ENCODE measurements at regions not wholly inside any gene's neighbourhood (a gene's known extent, or its start where the extent isn't known, plus 50 kb on each side); places are given as distances from the start of the nearest gene placed in this dataset.
"Not testable (repeated sequence)": the region's sequence is repeated elsewhere in the genome, so short reads cannot be mapped to it uniquely, and the experiment has no call there.

DNA sequence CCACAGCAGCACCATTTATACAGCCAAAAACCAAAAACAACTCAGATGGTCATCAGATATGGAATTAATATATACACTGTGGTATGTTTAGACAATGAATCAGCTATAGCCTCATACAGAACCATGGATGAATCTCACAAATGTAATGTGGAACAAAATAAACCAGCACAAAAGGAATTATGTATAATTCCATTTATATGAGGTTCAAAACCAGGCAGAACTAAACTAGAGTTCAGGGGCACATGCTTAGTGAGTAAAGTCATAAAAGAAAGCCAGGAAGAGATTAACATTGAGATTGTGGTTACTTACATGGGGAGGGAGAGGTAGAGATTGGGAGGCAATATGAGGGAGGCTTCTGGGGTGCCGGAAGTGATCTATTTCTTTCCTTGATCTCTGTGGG lies 231.1 kb downstream of the COPRS start:
- WGBS, 2 donors: 86 to 93% methylated on average over 1 of the region's 1 CpG
- TF ChIP-seq EP300 (IDR thresholded peaks at IDR 0.05): no peak
- TF ChIP-seq POLR2A (IDR thresholded peaks at IDR 0.05): no peak
- TF ChIP-seq, protein P1, sequence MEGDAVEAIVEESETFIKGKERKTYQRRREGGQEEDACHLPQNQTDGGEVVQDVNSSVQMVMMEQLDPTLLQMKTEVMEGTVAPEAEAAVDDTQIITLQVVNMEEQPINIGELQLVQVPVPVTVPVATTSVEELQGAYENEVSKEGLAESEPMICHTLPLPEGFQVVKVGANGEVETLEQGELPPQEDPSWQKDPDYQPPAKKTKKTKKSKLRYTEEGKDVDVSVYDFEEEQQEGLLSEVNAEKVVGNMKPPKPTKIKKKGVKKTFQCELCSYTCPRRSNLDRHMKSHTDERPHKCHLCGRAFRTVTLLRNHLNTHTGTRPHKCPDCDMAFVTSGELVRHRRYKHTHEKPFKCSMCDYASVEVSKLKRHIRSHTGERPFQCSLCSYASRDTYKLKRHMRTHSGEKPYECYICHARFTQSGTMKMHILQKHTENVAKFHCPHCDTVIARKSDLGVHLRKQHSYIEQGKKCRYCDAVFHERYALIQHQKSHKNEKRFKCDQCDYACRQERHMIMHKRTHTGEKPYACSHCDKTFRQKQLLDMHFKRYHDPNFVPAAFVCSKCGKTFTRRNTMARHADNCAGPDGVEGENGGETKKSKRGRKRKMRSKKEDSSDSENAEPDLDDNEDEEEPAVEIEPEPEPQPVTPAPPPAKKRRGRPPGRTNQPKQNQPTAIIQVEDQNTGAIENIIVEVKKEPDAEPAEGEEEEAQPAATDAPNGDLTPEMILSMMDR (IDR thresholded peaks at IDR 0.05): no peak
- Histone ChIP-seq H3K4me3 (no peak overlapping the region), H3K27me3 (no peaks in the 10 kb centered on the region), H3K9me3 (peaks cover 0 to 34% (median 4%) of the 10 kb centered on the region in 4 donors), H3K36me3 (no peaks in the 10 kb centered on the region), H3K27ac (no peak overlapping the region), H3K4me1 (no peaks in the 10 kb centered on the region)
- DNase-seq (ENCODE audit: low spot score in 2 of 2): no peak

DNA sequence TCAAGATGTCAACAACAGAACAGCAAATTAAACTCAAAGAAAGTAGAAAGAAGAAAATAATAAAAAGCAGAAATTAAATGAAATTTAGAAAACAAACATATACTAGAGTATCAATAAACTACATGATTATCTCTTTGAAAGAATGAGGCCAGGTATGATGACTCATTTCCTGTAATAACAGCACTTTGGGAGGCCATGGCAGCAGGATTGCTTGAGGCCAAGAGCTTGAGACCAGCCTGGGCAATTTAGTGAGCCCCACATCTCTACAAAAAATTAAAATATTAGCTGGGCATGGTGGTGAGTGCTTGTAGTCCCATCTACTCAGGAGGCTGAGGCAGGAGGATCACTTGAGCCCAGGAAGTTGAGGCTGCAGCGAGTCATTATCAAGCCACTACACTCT lies 232.5 kb downstream of the RAB11FIP4 start:
- no peak for DNase-seq (ENCODE audit: low spot score in 2 of 2)
- no peaks in the 10 kb centered on the region for H3K36me3 ChIP-seq
- no peak overlapping the region for H3K4me3 ChIP-seq
- H3K27me3 ChIP-seq: no peaks in the 10 kb centered on the region
- 83 to 87% methylated on average over 1 of the region's 1 CpG for whole genome bisulfite sequencing, 2 donors
- H3K27ac ChIP-seq: no peak overlapping the region
- TF ChIP-seq EP300 (IDR thresholded peaks at IDR 0.05) (no peak), POLR2A (IDR thresholded peaks at IDR 0.05) (no peak)
- TF ChIP-seq, protein P1 (IDR thresholded peaks at IDR 0.05): no peak
- no peaks in the 10 kb centered on the region for H3K4me1 ChIP-seq
- H3K9me3 ChIP-seq: peaks cover 0 to 46% (median 6%) of the 10 kb centered on the region in 4 donors

DNA sequence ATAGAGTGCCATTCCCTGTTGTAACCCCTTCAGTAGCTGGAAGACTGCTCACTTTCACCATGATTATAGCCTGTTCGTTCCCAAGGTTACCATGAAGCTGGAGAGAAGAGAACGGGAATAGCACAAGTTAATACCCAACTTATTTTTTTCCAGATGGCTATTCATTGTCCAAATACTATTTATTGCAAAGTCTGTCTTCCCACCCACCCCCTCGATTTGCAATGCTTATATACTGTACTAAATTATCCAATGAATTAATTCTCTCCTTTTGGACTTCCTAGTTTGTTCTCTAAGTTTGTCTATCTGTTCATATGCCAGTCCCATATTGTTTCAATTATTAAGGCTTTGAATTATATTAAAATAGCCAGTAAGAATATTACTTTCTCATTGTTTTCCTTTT lies 231.0 kb downstream of the RAB11FIP4 start:
- WGBS, 2 donors: 61 to 82% methylated on average over 3 of the region's 3 CpGs
- no peak for TF ChIP-seq POLR2A (IDR thresholded peaks at IDR 0.05)
- TF ChIP-seq, protein P1 (IDR thresholded peaks at IDR 0.05): no peak
- no peak for TF ChIP-seq EP300 (IDR thresholded peaks at IDR 0.05)

DNA sequence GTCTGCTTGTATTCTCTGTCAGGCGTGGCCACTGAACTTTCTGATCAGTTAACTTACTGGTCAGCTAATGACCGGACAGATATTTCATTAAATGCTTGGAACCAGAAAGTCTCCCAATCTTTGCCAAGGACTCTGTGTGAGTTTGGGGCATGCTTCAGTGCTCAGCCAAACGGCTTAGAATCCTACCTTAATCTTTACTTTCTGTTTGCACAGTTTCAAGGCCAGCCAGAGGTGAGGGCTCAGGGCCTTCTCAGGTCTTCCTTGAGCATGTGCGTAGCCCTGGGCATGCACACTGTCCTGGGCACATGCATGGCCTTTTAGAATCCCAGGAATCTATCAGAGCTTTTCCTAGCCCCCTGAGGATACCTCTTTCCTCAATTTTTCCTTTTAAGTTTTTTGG lies 230.1 kb downstream of the RAB11FIP4 start:
- WGBS, 2 donors: 85 to 90% methylated on average over 4 of the region's 4 CpGs
- no peak overlapping the region for H3K27ac ChIP-seq
- H3K36me3 ChIP-seq: no peaks in the 10 kb centered on the region
- no peak for DNase-seq (ENCODE audit: low spot score in 2 of 2)
- TF ChIP-seq, protein P1 (IDR thresholded peaks at IDR 0.05): no peak
- no peak for TF ChIP-seq EP300 (IDR thresholded peaks at IDR 0.05)
- no peak for TF ChIP-seq POLR2A (IDR thresholded peaks at IDR 0.05)
- H3K4me3 ChIP-seq: no peak overlapping the region
- H3K27me3 ChIP-seq: no peaks in the 10 kb centered on the region
- peaks cover 0 to 42% (median 6%) of the 10 kb centered on the region in 4 donors for H3K9me3 ChIP-seq
- no peaks in the 10 kb centered on the region for H3K4me1 ChIP-seq

More for the DNA sequence above, 231.0 kb downstream of the RAB11FIP4 start:
- DNase-seq (ENCODE audit: low spot score in 2 of 2): no peak
- H3K4me1 ChIP-seq: no peaks in the 10 kb centered on the region
- H3K4me3 ChIP-seq: no peak overlapping the region
- peaks cover 0 to 46% (median 6%) of the 10 kb centered on the region in 4 donors for H3K9me3 ChIP-seq
- no peak overlapping the region for H3K27ac ChIP-seq
- H3K36me3 ChIP-seq: no peaks in the 10 kb centered on the region
- no peaks in the 10 kb centered on the region for H3K27me3 ChIP-seq

DNA sequence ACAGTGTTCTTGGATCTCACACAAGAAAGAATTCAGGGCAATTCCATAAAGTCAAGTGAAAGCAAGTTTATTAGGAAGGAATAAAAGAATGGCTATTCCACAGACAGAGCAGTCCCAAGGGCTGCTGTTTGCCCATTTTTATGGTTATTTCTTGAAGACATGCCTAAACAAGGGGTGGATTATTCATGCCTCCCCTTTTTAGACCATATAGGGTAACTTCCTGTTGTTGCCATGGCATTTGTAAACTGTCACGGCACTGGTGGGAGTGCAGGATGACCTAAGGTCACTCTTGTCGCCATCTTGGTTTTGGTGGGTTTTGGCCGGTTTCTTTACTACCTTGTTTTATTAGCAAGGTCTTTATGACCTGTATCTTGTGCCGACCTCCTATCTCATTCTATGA lies 219.6 kb downstream of the RAB11FIP4 start:
- 69 to 75% methylated on average over 4 of the region's 4 CpGs for WGBS, 2 donors
- H3K4me3 ChIP-seq; H3K36me3 ChIP-seq; H3K27me3 ChIP-seq; DNase-seq (ENCODE audit: low spot score in 2 of 2); H3K4me1 ChIP-seq; H3K9me3 ChIP-seq; H3K27ac ChIP-seq: not testable (repeated sequence)
